Vagina (tissue), 2 donors: ENCODE measurements at regions not wholly inside any gene's neighbourhood (a gene's known extent, or its start where the extent isn't known, plus 50 kb on each side); places are given as distances from the start of the nearest gene placed in this dataset.

Experiments
- CTCF ChIP-seq, 3 experiments: fragments of 450-650 bp in 2 of 3; fragments of 200-600 bp in 1 of 3; sonication (generic) in 1 of 3; IDR thresholded peaks; one replicate each; pipeline ENCODE4 v1.5.1; 2017 to 2019; ENCODE audit warnings: antibody characterized with exemption in 3 of 3, mild to moderate bottlenecking in 2 of 3, moderate library complexity in 2 of 3
- POLR2A ChIP-seq, 2 donors: fragments of 450-650 bp; IDR thresholded peaks; one replicate each; pipeline ENCODE4 v1.6.1; 2017; ENCODE audit warnings: antibody characterized with exemption in 2 of 2, mild to moderate bottlenecking in 2 of 2, moderate library complexity in 2 of 2

DNA sequence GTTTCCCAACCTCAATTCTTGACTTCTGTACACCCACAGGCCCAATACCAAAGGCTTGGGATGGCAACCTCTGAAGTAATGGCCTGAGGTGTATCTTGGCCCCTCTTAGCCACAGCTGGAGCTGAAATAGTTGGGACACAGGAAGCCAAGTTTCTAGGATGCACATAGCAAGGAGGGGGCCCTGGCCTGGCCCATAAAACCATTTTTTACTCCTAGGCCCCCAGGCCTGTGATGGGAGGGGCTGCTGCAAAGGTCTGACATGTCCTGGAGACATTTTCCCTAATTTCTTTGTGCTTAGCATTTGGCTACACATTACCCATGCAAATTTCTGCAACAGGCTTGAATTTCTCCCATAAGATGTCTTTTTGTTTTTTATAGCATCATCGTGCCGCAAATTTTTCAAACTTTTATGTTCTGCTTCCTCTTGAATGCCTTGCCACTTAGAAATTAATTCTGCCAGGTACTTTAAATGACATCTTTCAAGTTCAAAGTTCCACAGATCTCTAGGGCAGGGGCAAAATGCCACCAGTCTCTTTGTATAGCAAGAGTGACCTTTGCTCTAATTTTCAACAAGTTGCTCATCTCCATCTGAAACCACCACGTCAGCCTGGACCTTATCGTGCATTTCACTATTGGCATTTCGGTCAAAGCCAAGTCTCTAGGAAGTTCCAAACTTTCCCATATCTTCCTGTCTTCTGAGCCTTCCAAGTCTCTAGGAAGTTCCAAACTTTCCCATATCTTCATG is 490.8 kb downstream of the IPMK start:
- TF ChIP-seq CTCF (IDR thresholded peaks at IDR 0.05) (no peak), POLR2A (IDR thresholded peaks at IDR 0.05) (no peak)
